Lung (tissue), 11 donors: ENCODE measurements at regions not wholly inside any gene's neighbourhood (a gene's known extent, or its start where the extent isn't known, plus 50 kb on each side); places are given as distances from the start of the nearest gene placed in this dataset.
A peak's percentile ranks its signal among the peaks of the same experiment; 100 is the strongest.

Source experiments
- ATAC-seq: fragments of 200-7000 bp; cut with Tn5 transposase; one replicate; pipeline ENCODE4 v1.9.1; 2020; ENCODE audit warnings: moderate number of reproducible peaks; ENCODE audit not compliant: insufficient read depth, low FRiP score
- DNase-seq, 3 donors: peaks; one replicate each; pipeline ENCODE4 v3.0.0-alpha.2; 2013 to 2017
- H3K27ac ChIP-seq, 2 donors: one replicate each; pipeline ENCODE4 v1.5.1; 2013; ENCODE audit warnings: mild to moderate bottlenecking in 2 of 2, moderate library complexity in 2 of 2, control low read depth in 1 of 2, inconsistent platforms in 1 of 2, low read depth in 1 of 2, low read length in 1 of 2
- H3K27me3 ChIP-seq, 3 donors: one replicate each; pipeline ENCODE4 v1.5.1; 2013; ENCODE audit warnings: low read length in 2 of 3; ENCODE audit not compliant: control insufficient read depth in 3 of 3, insufficient read depth in 3 of 3
- H3K36me3 ChIP-seq, 4 donors: one replicate each; pipeline ENCODE4 v1.5.1; 2013; ENCODE audit warnings: low read length in 4 of 4, mild to moderate bottlenecking in 1 of 4, moderate library complexity in 1 of 4; ENCODE audit not compliant: control insufficient read depth in 4 of 4, insufficient read depth in 4 of 4
- H3K4me1 ChIP-seq, 5 donors: one replicate each; pipeline ENCODE4 v1.5.1; 2013; ENCODE audit warnings: low read length in 5 of 5, mild to moderate bottlenecking in 2 of 5, moderate library complexity in 1 of 5; ENCODE audit not compliant: control insufficient read depth in 5 of 5, insufficient read depth in 5 of 5
- H3K4me3 ChIP-seq: one replicate; pipeline ENCODE4 v1.5.1; 2013; ENCODE audit warnings: mild to moderate bottlenecking, control low read depth, moderate library complexity
- H3K9ac ChIP-seq, 2 donors: one replicate each; pipeline ENCODE4 v1.5.1; 2013; ENCODE audit warnings: low read length in 2 of 2, control low read depth in 1 of 2; ENCODE audit not compliant: insufficient read depth in 1 of 2
- H3K9me3 ChIP-seq, 4 donors: one replicate each; pipeline ENCODE4 v1.5.1; 2013; ENCODE audit warnings: low read length in 3 of 4, mild to moderate bottlenecking in 1 of 4, moderate library complexity in 1 of 4; ENCODE audit not compliant: control insufficient read depth in 4 of 4, insufficient read depth in 3 of 4
- CTCF ChIP-seq: IDR thresholded peaks from 2 replicates; pipeline ENCODE4 v1.5.1; 2012; ENCODE audit warnings: mild to moderate bottlenecking; ENCODE audit errors: control extremely low read depth, extremely low read depth
- WGBS, 2 donors: extraction: QIAGEN DNeasy Blood & Tissue Kit; methylation state at CpG; one replicate each; pipeline ENCODE4 v1.1.7; 2013; 5-methylcytosine and 5-hydroxymethylcytosine counted together
- donor health status: control.
- donor health status: control.
- donor health status: Bipolar disorder and iron deficiency.
- donor health status: healthy.
- donor health status: DM: yes; HTN: yes; CAD: no.

DNA sequence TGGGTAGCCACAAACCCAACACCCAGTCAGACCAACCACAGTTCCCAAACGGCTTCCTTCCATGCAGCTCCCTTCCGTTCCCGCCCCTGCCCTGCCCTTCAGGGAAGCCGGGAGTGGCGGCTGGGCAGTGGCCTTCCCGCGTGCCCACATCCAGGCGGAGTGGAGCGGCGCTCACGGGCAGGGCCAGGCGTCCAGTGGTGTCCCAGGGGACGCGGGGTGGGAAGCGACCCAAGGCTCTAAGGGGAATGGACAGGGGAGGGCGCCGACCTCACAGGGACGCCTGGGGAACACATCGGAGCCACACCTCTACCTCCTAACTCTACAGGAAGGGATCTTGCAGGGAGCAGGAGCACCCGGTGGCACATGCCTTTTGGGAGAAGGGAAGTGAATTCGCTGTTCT, 225.9 kb upstream of the MGAT5 start:
- H3K27me3 ChIP-seq = peaks cover 0 to 3% (median 0%) of the 10 kb centered on the region in 3 donors
- peak in 1 of 3 donors; percentile 2 for DNase-seq
- no peak overlapping the region for H3K9ac ChIP-seq
- H3K4me3 ChIP-seq = no peak overlapping the region
- peaks cover 0 to 1% (median 0%) of the 10 kb centered on the region in 4 donors for H3K9me3 ChIP-seq
- peaks cover 0 to 4% (median 0%) of the 10 kb centered on the region in 5 donors for H3K4me1 ChIP-seq
- H3K27ac ChIP-seq = no peak overlapping the region
- ATAC-seq = no peak
- 9% methylated on average over 21 of the region's 21 CpGs for WGBS, 2 donors
- TF ChIP-seq CTCF = no peak
- no peaks in the 10 kb centered on the region for H3K36me3 ChIP-seq

DNA sequence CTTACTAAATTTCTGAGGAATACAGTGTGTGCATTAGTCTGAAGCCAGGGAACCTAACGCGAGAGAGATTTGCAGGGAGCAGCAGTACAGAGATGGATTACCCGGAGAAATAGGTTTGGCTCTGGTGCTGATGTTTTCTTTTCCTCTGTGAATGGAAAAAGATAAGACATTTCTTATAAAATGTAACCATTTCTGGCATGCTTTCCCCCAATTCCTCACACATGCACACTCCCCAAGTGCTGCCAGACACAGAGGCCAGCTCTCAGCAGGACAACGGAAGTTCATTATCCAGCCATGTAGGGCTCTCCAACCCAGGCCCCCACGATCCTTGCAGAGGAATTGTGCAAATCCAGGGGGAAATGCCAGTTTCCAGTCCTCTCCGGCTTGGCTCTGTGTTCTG, 224.5 kb upstream of the MGAT5 start:
- H3K27me3 ChIP-seq = peaks cover 0 to 3% (median 0%) of the 10 kb centered on the region in 3 donors
- no peak overlapping the region for H3K9ac ChIP-seq
- no peak for ATAC-seq
- no peak overlapping the region for H3K4me3 ChIP-seq
- no peak overlapping the region for H3K27ac ChIP-seq
- H3K9me3 ChIP-seq = peaks cover 0 to 2% (median 0%) of the 10 kb centered on the region in 4 donors
- peaks cover 0 to 4% (median 0%) of the 10 kb centered on the region in 5 donors for H3K4me1 ChIP-seq
- TF ChIP-seq CTCF = no peak
- DNase-seq = peak in 2 of 3 donors; percentile 1 to 36
- no peaks in the 10 kb centered on the region for H3K36me3 ChIP-seq
- 61 to 70% methylated on average over 6 of the region's 6 CpGs for WGBS, 2 donors

GRCh38 chr2:134031539-134031938, 222.3 kb upstream of the MGAT5 start:
- peaks cover 0 to 4% (median 3%) of the 10 kb centered on the region in 3 donors for H3K27me3 ChIP-seq
- no peak for TF ChIP-seq CTCF
- H3K27ac ChIP-seq = no peak overlapping the region
- WGBS, 2 donors = 76 to 86% methylated on average over 6 of the region's 6 CpGs
- no peak overlapping the region for H3K9ac ChIP-seq
- H3K4me3 ChIP-seq = no peak overlapping the region
- H3K4me1 ChIP-seq = peaks cover 0 to 4% (median 0%) of the 10 kb centered on the region in 5 donors
- peaks cover 0 to 6% (median 0%) of the 10 kb centered on the region in 4 donors for H3K9me3 ChIP-seq
- no peak for ATAC-seq
- no peak for DNase-seq
- no peaks in the 10 kb centered on the region for H3K36me3 ChIP-seq
